ENCODE measurements at regions not wholly inside any gene's neighbourhood (a gene's known extent, or its start where the extent isn't known, plus 50 kb on each side); places are given as distances from the start of the nearest gene placed in this dataset.

- H3K27ac ChIP-seq (ENCODE audit: low read depth, low read length) = no peak overlapping the region
- POLR2A ChIA-PET = no interaction called here
- no peaks in the 10 kb centered on the region for H3K9me2 ChIP-seq (ENCODE audit: insufficient read depth)
- no peak for TF ChIP-seq SIN3A (IDR thresholded peaks at IDR 0.05; ENCODE audit: low read depth)
- no peak for TF ChIP-seq ZNF274 (IDR thresholded peaks at IDR 0.05; ENCODE audit: low read depth, low read length)
- no peak for TF ChIP-seq RAD21 (IDR thresholded peaks at IDR 0.05; ENCODE audit: low read depth)
- TF ChIP-seq EZH2phosphoT487 (IDR thresholded peaks at IDR 0.05; ENCODE audit: borderline replicate concordance) = no peak
- no peak for DNase-seq (ENCODE audit: low read depth, low spot score)
- H4K20me1 ChIP-seq (ENCODE audit: insufficient read depth) = no peaks in the 10 kb centered on the region
- no peak overlapping the region for H3K4me2 ChIP-seq (ENCODE audit: low read length)
- CTCF ChIA-PET = no interaction called here
- RAD21 ChIA-PET (ENCODE audit: low non-redundant PET in 1 of 2, low total read pairs in 2 of 2, uncharacterized antibody in 2 of 2, unreplicated experiment in 2 of 2) = no interaction called here
- no peak for ATAC-seq
- H3K9ac ChIP-seq (ENCODE audit: low read length) = no peak overlapping the region
- no peaks in the 10 kb centered on the region for H3K4me1 ChIP-seq (ENCODE audit: control insufficient read depth in 1 of 2, insufficient read depth in 2 of 2, low read length in 2 of 2)
- no peaks in the 10 kb centered on the region for H3K27me3 ChIP-seq (ENCODE audit: insufficient read depth, low read length)
- H3K79me2 ChIP-seq (ENCODE audit: insufficient read depth, low read length) = no peaks in the 10 kb centered on the region
- no peaks in the 10 kb centered on the region for H3K36me3 ChIP-seq (ENCODE audit: control insufficient read depth in 1 of 2, insufficient read depth in 2 of 2, low read length in 2 of 2)
- no peak overlapping the region for H3K4me3 ChIP-seq (replicated peaks in 1 of 2; ENCODE audit: low read depth in 1 of 2, low read length in 2 of 2)
- intact Hi-C loops (cut with micrococcal nuclease) = no loop called here
- no peaks in the 10 kb centered on the region for H3K9me3 ChIP-seq (ENCODE audit: control insufficient read depth in 1 of 2, insufficient read depth in 1 of 2, low read depth in 1 of 2, low read length in 2 of 2)
- H2AFZ ChIP-seq (ENCODE audit: low read depth, low read length, poor library complexity, severe bottlenecking) = no peak overlapping the region
- no TSS peak for BruUV-seq (replicated peaks)
Observed at GRCh38 chr4:180688480-180688879, 1554.7 kb upstream of the TENM3 start.

- Histone ChIP-seq H3K27ac (ENCODE audit: low read depth, low read length) (no peak overlapping the region), H3K9ac (ENCODE audit: low read length) (no peak overlapping the region), H3K9me2 (ENCODE audit: insufficient read depth) (no peaks in the 10 kb centered on the region), H3K4me2 (ENCODE audit: low read length) (no peak overlapping the region), H3K79me2 (ENCODE audit: insufficient read depth, low read length) (no peaks in the 10 kb centered on the region), H2AFZ (ENCODE audit: low read depth, low read length, poor library complexity, severe bottlenecking) (no peak overlapping the region), H4K20me1 (ENCODE audit: insufficient read depth) (no peaks in the 10 kb centered on the region), H3K4me1 (ENCODE audit: control insufficient read depth in 1 of 2, insufficient read depth in 2 of 2, low read length in 2 of 2) (no peaks in the 10 kb centered on the region), H3K36me3 (ENCODE audit: control insufficient read depth in 1 of 2, insufficient read depth in 2 of 2, low read length in 2 of 2) (no peaks in the 10 kb centered on the region), H3K4me3 (replicated peaks in 1 of 2; ENCODE audit: low read depth in 1 of 2, low read length in 2 of 2) (no peak overlapping the region), H3K27me3 (ENCODE audit: insufficient read depth, low read length) (no peaks in the 10 kb centered on the region), H3K9me3 (ENCODE audit: control insufficient read depth in 1 of 2, insufficient read depth in 1 of 2, low read depth in 1 of 2, low read length in 2 of 2) (no peaks in the 10 kb centered on the region)
- ATAC-seq (no peak), DNase-seq (ENCODE audit: low read depth, low spot score) (no peak)
- intact Hi-C loops (cut with micrococcal nuclease) = no loop called here
- ChIA-PET CTCF (no interaction called here), POLR2A (no interaction called here), RAD21 (ENCODE audit: low non-redundant PET in 1 of 2, low total read pairs in 2 of 2, uncharacterized antibody in 2 of 2, unreplicated experiment in 2 of 2) (no interaction called here)
- no TSS peak for BruUV-seq (replicated peaks)
- no peak for TF ChIP-seq ZFX (IDR thresholded peaks at IDR 0.05)
- TF ChIP-seq POLR2A (IDR thresholded peaks at IDR 0.05; ENCODE audit: borderline replicate concordance, extremely low read depth, insufficient read depth, insufficient read length) = no peak
- TF ChIP-seq CBX3 (IDR thresholded peaks at IDR 0.05; ENCODE audit: low read depth) = no peak
- TF ChIP-seq ZNF274 (IDR thresholded peaks at IDR 0.05; ENCODE audit: low read depth, low read length) = no peak
- TF ChIP-seq ZBTB33 (IDR thresholded peaks at IDR 0.05; ENCODE audit: extremely low read depth, insufficient replicate concordance, low read length) = no peak
- TF ChIP-seq REST (IDR thresholded peaks at IDR 0.05; ENCODE audit: low read depth) = no peak
- no peak for TF ChIP-seq EZH2phosphoT487 (IDR thresholded peaks at IDR 0.05; ENCODE audit: borderline replicate concordance)
- TF ChIP-seq EZH2 (IDR thresholded peaks at IDR 0.05) = no peak
- no peak for TF ChIP-seq JUND (IDR thresholded peaks at IDR 0.05)
- no peak for TF ChIP-seq CTCF (IDR thresholded peaks at IDR 0.05 in 2 of 3, conservative IDR thresholded peaks at IDR 0.05 in 1 of 3; ENCODE audit: borderline replicate concordance in 1 of 3, insufficient read depth in 1 of 3, low read depth in 2 of 3, low read length in 2 of 3)
- TF ChIP-seq SRF (IDR thresholded peaks at IDR 0.05; ENCODE audit: low read depth) = no peak
- no peak for TF ChIP-seq FOSL1 (IDR thresholded peaks at IDR 0.05; ENCODE audit: low read depth)
- no peak for TF ChIP-seq ATF3 (IDR thresholded peaks at IDR 0.05)
Observed at GRCh38 chr4:180694875-180695274, 1548.3 kb upstream of the TENM3 start.

Data from HCT116 (cell line).